K562 (cell line): ENCODE measurements at regions not wholly inside any gene's neighbourhood (a gene's known extent, or its start where the extent isn't known, plus 50 kb on each side); places are given as distances from the start of the nearest gene placed in this dataset.

Source experiments
- CEBPZ ChIP-seq: fragments of 150-350 bp; IDR thresholded peaks from 2 replicates; pipeline ENCODE4 v1.6.1; 2014; ENCODE audit warnings: low read depth, mild to moderate bottlenecking, low read length, borderline replicate concordance
- CHD7 ChIP-seq: fragments of 200-600 bp; sonication (generic); IDR thresholded peaks from one replicate; pipeline ENCODE4 v1.6.1; 2012; ENCODE audit warnings: mild to moderate bottlenecking, low read depth, low read length, inconsistent platforms
- EZH2 ChIP-seq: IDR thresholded peaks from 2 replicates; pipeline ENCODE4 v1.6.1; 2012; ENCODE audit warnings: low read depth, mild to moderate bottlenecking, inconsistent platforms, low read length, borderline replicate concordance
- MECOM ChIP-seq: fragments of 250-450 bp; sonication (Bioruptor Pico); IDR thresholded peaks from 2 replicates; pipeline ENCODE4 v1.8.0; 2022; ENCODE audit warnings: inconsistent platforms
- MEIS2 ChIP-seq: fragments of 450-650 bp; IDR thresholded peaks from 2 replicates; pipeline ENCODE4 v1.6.1; 2014; ENCODE audit warnings: mild to moderate bottlenecking; ENCODE audit not compliant: partially characterized antibody
- MYC ChIP-seq, 2 experiments: fragments of 250-450 bp in 1 of 2; sonication (Bioruptor Pico) in 1 of 2; IDR thresholded peaks; 2 replicates each; pipeline versions ENCODE4 v1.5.1 to v1.6.1; 2012 to 2021; ENCODE audit warnings: low read depth in 2 of 2, borderline replicate concordance in 1 of 2, improper control_type of control experiment in 1 of 2, low read length in 1 of 2, mild to moderate bottlenecking in 1 of 2, moderate library complexity in 1 of 2
- RAD21 ChIP-seq, 2 experiments: fragments of 250-450 bp in 1 of 2; fragments of 450-650 bp in 1 of 2; sonication (Bioruptor Pico) in 1 of 2; formaldehyde crosslinking in 1 of 2; IDR thresholded peaks in 1 of 2; conservative IDR thresholded peaks in 1 of 2; 2 replicates each; pipeline versions ENCODE4 v1.4.0 to v1.8.0; 2020 to 2022; ENCODE audit warnings: mild to moderate bottlenecking in 2 of 2, moderate library complexity in 1 of 2
- RCOR1 ChIP-seq, 2 experiments: IDR thresholded peaks; 2 replicates each; pipeline ENCODE4 v1.6.1; 2012; ENCODE audit warnings: low read depth in 2 of 2, low read length in 2 of 2, borderline replicate concordance in 1 of 2, improper control_type of control experiment in 1 of 2
- SOX6 ChIP-seq: fragments of 450-650 bp; IDR thresholded peaks from 2 replicates; pipeline ENCODE4 v1.6.1; 2014; ENCODE audit warnings: mild to moderate bottlenecking
- ZC3H11A ChIP-seq: IDR thresholded peaks from 2 replicates; pipeline ENCODE4 v1.6.1; 2012; ENCODE audit warnings: low read depth, low read length, improper control_type of control experiment

DNA sequence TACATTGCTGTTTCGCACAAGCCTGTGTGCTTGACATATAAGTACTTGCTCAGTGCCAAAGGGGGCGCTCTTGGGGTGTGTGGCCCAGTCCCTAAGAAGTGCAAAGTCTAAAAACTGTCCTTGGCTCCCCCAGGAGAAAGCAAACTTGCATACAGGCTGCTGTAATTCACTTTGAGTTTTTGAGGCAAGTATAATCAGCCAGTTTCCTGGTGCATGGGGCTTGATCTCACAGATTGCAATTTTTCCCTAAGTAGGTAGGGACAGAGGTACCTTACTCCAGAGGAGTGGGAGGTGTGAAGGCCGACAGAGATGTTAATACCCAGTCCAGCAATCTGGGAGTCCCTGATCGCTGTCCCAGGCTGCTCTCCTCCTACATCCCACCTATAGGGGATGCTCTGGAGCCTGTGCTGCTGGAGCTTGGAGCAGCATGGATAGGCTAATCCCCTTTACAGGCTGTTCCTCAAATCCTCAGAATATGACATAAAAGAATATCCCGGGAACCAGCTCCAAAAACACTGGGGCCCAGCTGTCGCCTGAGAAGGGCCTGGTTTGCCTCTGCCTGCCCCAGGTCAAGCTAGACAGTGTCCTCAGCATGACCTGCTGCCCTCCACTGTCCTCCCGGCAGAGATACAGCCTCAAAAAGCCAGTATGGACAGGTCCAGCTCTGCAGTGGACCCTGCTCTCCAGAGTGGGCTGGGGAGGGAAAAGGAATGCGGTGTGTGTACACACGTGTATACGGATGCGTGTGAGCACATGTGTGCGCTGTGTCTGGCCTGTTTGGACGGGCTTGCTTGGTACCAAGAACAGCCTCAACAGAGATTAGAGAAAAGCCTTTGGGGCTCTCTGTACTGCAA lies 136.5 kb upstream of the HAAO start (continued):
- TF ChIP-seq CHD7 (no peak), CEBPZ (no peak), EZH2 (no peak), RAD21 (CRISPR knock-in tag; conservative IDR thresholded peaks at IDR 0.05 in 1 of 2, IDR thresholded peaks at IDR 0.05 in 1 of 2) (peak in 1 of 2 experiments; percentile 23; a peak in 2 of 4 replicates), MYC (IDR thresholded peaks at IDR 0.05; ENCODE audit: low read depth, low read length) (0 out of 2 replicates have a peak, but pooled peaks have one; percentile 19), MYC (CRISPR knock-in tag; IDR thresholded peaks at IDR 0.05; ENCODE audit: borderline replicate concordance, low read depth) (no peak), MEIS2 (peak; percentile 65), SOX6 (0 out of 2 replicates have a peak, but pooled peaks have one; percentile 10), ZC3H11A (0 out of 2 replicates have a peak, but pooled peaks have one; percentile 52), RCOR1 (IDR thresholded peaks at IDR 0.05; ENCODE audit: borderline replicate concordance in 1 of 2, low read depth in 2 of 2, low read length in 2 of 2) (peak in 1 of 2 experiments; percentile 26; a peak in 1 of 4 replicates), MECOM (0 out of 2 replicates have a peak, but pooled peaks have one; percentile 8)
